GM13976 (cell line): ENCODE measurements at regions not wholly inside any gene's neighbourhood (a gene's known extent, or its start where the extent isn't known, plus 50 kb on each side); places are given as distances from the start of the nearest gene placed in this dataset.
A peak's percentile ranks its signal among the peaks of the same experiment; 100 is the strongest.

Experiments
- DNase-seq: peaks from one replicate; pipeline ENCODE4 v3.0.0; 2012; ENCODE audit warnings: low spot score
- in situ Hi-C: fragments of 300-500 bp; cut with MboI; formaldehyde crosslinking; loops from one replicate; pipeline ENCODE4 v1.12.0; 2022; ENCODE audit warnings: low sequenced_read_pairs, mixed read lengths, inconsistent platforms; ENCODE audit not compliant: unreplicated experiment
- TF ChIP-seq, protein P1 (sequence below): IDR thresholded peaks from 2 replicates; pipeline ENCODE4 v1.5.1; 2012; ENCODE audit warnings: borderline replicate concordance, mild to moderate bottlenecking; ENCODE audit not compliant: insufficient read depth; ENCODE audit errors: extremely low read depth, missing control alignments, control extremely low read depth

DNA sequence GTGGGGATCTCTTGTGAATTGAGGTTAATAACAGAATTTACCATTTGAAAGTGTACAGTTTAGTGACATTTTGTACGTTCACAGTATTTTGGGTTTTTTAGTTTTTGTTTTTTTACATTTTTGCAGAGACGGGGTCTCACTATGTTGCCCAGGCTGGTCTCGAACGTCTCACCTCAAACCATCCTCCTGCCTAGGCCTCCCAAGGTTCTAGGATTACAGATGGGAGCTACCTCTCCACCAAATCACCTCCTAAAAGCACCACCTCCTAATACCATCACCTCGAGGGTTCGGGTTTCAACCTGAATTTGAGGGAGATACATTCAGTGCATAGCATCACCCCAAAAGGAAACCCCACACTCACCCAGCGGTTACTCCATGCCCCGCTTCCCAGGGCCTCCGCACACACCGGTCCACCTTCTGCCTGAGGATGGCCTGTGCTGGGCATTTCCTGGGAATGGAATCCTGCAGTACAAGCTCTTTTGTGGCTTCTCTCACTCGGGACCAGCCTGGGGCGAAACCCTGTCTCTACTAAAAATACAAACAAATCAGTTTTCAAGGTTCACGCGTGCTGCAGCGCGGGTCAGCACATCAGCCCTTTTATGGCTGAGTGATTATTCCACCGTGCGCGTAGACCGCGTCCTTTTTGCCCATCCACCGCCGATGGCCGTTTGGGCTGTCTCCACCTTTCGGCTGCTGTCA is 182.7 kb upstream of the CIBAR2 start:
- TF ChIP-seq, protein P1, sequence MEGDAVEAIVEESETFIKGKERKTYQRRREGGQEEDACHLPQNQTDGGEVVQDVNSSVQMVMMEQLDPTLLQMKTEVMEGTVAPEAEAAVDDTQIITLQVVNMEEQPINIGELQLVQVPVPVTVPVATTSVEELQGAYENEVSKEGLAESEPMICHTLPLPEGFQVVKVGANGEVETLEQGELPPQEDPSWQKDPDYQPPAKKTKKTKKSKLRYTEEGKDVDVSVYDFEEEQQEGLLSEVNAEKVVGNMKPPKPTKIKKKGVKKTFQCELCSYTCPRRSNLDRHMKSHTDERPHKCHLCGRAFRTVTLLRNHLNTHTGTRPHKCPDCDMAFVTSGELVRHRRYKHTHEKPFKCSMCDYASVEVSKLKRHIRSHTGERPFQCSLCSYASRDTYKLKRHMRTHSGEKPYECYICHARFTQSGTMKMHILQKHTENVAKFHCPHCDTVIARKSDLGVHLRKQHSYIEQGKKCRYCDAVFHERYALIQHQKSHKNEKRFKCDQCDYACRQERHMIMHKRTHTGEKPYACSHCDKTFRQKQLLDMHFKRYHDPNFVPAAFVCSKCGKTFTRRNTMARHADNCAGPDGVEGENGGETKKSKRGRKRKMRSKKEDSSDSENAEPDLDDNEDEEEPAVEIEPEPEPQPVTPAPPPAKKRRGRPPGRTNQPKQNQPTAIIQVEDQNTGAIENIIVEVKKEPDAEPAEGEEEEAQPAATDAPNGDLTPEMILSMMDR: no peak
- DNase-seq: no peak
- in situ Hi-C loops: no loop called here

DNA sequence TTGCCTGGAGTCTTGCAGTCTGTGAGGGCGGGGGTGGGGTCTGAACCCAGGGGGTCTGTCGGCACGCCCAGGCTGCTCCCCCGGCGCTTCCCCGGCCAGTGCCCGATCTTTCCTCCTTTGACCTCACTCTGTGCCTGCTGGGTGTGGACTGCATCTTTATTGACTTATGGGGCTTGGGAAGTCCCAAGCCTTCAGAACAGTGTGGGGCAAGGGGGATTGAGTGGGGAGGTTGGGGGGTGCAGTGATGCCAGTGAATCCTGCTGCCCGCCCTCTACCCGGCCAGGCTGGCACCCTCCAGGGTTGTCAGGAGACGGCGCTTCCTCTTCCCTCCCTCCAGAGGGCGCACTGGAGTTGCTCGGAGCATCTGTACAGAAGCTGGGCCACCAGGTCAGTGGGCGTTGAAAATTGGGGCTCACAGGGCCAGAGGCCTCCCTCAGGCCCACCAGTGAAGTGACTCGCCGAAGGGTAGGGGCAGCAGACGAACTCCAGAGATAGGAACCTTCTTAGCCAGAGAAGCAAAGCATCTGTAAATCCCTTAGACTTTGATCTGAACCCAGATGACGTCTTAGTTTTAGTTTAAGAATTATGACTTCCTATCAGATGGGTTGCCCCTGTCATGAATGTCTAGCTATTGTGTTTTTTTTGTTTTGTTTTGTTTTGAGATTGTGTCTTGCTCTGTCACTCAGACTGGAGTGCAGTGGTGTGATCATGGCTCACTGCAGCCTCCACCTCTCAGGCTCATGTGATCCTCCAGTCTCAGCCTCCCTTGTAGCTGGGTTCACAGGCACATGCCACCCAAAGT is 184.8 kb upstream of the CIBAR2 start:
- DNase-seq: peak; percentile 78
- in situ Hi-C loops: no loop called here
- TF ChIP-seq, protein P1: peak; percentile 80

DNA sequence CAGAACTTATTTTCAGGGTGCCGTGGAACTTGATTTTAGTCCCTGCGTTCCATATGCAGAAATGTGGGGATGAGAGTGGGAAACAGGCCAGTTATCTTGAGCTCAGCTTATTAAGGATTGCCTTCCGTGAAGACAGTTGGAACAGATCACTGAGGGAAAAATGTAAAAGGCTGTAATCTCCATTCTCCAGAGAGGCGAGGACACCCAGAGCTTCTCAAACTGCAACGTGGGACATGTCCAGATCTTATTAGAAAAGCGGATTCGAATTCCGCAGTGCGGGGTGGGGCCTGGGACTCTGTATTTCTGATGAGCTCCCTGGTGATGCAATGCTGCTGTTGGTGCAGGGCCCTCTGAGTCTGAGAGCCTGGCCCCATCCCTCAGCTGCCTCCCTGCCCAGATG is 185.6 kb upstream of the CIBAR2 start:
- no peak for DNase-seq
- in situ Hi-C loops: no loop called here
- TF ChIP-seq, protein P1: no peak

DNA sequence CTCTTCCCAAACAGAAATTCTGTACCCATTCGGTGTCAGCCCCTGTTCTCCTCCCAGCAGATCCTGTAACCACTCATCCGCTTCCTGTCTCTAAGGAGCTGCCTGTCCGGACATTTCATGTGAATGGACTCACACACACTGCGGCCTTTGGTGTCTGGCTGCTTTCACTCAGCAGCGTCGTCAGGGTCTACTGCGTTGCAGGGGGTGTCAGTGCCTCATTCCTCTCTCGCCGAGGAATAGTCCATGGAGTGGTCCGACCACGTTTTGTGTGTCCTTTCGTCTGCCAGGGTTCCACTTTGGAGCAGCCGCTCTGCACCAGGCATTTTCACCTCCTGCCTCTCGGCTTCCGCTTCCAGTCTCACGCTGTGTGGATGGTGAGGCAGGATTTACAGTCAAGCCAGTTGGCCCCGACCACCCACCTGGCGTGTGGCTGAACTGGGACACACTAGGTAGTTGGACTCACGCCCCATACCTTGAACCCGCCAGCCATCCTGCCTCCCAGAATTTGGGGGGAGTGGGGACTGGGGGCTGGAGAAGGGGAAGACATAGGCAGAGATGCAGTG is 188.2 kb upstream of the CIBAR2 start:
- TF ChIP-seq, protein P1: no peak
- DNase-seq: no peak
- in situ Hi-C loops: no loop called here

DNA sequence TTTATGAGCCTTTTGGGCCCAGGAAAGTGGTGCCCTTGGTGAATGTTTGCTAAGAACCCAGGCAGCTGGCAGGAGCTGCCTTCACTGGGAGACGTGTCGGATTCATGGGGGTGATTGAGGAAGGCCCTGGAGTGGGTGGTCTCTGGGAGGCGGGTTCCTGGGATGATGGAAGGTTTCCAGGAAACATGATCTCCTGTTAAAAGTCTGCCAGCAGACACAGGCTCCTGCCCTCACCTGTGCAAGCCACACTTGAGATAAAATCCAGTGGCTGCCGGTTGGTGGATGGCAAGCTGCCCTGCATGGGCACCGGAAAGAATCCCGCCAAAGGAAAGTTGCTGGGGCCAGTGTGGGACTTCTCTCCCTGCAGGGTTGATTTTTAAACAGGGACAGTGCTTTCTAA is 189.0 kb upstream of the CIBAR2 start:
- TF ChIP-seq, protein P1: no peak
- in situ Hi-C loops: no loop called here
- no peak for DNase-seq

DNA sequence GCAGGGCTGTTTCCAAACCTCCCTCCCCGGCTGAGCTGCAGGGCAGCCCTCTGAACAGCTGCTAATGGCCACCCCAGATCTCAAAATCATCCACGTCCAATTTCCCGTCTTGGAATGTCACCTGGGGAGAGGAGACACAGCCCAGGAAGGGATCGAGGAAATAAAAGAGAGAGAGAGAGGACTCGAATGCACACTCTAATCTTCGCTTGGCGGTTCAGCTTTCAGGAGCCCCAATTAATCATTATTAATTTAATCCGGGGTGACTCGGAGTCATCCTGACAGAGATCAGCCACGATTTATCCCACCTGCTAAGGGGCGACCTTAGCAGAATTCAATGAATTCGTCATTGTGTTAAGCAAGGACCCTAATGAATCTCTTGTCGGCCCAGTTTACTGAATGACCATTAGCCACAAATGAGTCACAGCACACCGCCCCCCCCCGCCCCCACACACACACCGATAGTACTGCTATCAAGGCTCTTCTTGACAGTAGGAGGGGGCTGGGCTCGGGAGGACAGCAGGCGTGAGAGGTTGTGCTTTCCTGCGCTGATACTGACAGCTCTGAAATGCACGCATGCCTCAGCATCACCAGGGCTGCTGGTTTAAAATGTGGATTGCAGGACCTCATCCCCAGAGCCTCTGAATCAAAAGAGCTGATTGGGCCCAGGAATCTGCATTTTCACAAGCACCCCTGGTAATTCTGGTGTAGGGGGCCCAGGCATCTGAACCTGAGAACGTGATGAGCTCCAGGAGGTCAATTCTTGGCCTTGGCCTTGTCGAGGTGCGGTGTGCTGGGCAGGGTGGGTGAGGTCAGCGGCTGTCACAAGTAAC is 190.0 kb upstream of the CIBAR2 start:
- no peak for DNase-seq
- TF ChIP-seq, protein P1: no peak

More for the DNA sequence above, 190.0 kb upstream of the CIBAR2 start:
- in situ Hi-C loops: no loop called here
